ENCODE measurements at regions not wholly inside any gene's neighbourhood (a gene's known extent, or its start where the extent isn't known, plus 50 kb on each side); places are given as distances from the start of the nearest gene placed in this dataset.

- in situ Hi-C loops (cut with MboI; ENCODE audit: low pct_unique_long_range_greater_than_20kb in 2 of 9, low sequenced_read_pairs in 9 of 9, unreplicated experiment in 9 of 9): loop anchor here in 2 of 9 experiments (25.0 kb wide), 2 partner anchors 212 to 412 kb away; no protein-coding TSS in a partner anchor
- no peak for ATAC-seq (replicated peaks in 6 of 8)
These were observed 388.3 kb upstream of the IL12A start for GRCh38 chr3:159600291-159600690.

GRCh38 chr3:159604151-159604581 lies 384.5 kb upstream of the IL12A start:
- in situ Hi-C loops (cut with MboI; ENCODE audit: low pct_unique_long_range_greater_than_20kb in 2 of 9, low sequenced_read_pairs in 9 of 9, unreplicated experiment in 9 of 9): loop anchor here in 2 of 9 experiments (25.0 kb wide), 2 partner anchors 208 to 408 kb away; no protein-coding TSS in a partner anchor
- Histone ChIP-seq H3K4me1 (replicated peaks in 1 of 2) (no peaks in the 10 kb centered on the region), H3K4me3 (no peak overlapping the region), H3K27ac (no peak overlapping the region)
- WGBS, 10 experiments: 0 to 89% (median 28%) methylated on average over 1 to 5 of the region's 5 CpGs; no CpG with 5 or more reads in 3 of the 10 experiments
- peak in 2 of 8 experiments; percentile 34 to 55 for ATAC-seq (replicated peaks in 6 of 8)

More at GRCh38 chr3:159600291-159600690, 388.3 kb upstream of the IL12A start:
- Histone ChIP-seq H3K4me1 (replicated peaks in 1 of 2) (no peaks in the 10 kb centered on the region), H3K4me3 (no peak overlapping the region), H3K27ac (no peak overlapping the region)

GRCh38 chr3:159605101-159605500 lies 383.5 kb upstream of the IL12A start:
- H3K27ac ChIP-seq: no peak overlapping the region
- H3K4me3 ChIP-seq: no peak overlapping the region
- no peak for ATAC-seq (replicated peaks in 6 of 8)
- WGBS, 10 experiments: 56 to 96% (median 76%) methylated on average over 2 to 3 of the region's 3 CpGs; no CpG with 5 or more reads in 1 of the 10 experiments
- in situ Hi-C loops (cut with MboI; ENCODE audit: low pct_unique_long_range_greater_than_20kb in 2 of 9, low sequenced_read_pairs in 9 of 9, unreplicated experiment in 9 of 9): loop anchor here in 2 of 9 experiments (25.0 kb wide), 2 partner anchors 207 to 407 kb away; no protein-coding TSS in a partner anchor
- H3K4me1 ChIP-seq (replicated peaks in 1 of 2): no peaks in the 10 kb centered on the region

GRCh38 chr3:159605776-159606175 lies 382.9 kb upstream of the IL12A start:
- H3K4me3 ChIP-seq: no peak overlapping the region
- no peak for ATAC-seq (replicated peaks in 6 of 8)
- WGBS, 10 experiments: 58 to 100% (median 73%) methylated on average over 2 to 5 of the region's 5 CpGs; no CpG with 5 or more reads in 1 of the 10 experiments
- H3K4me1 ChIP-seq (replicated peaks in 1 of 2): no peaks in the 10 kb centered on the region
- in situ Hi-C loops (cut with MboI; ENCODE audit: low pct_unique_long_range_greater_than_20kb in 2 of 9, low sequenced_read_pairs in 9 of 9, unreplicated experiment in 9 of 9): loop anchor here in 2 of 9 experiments (25.0 kb wide), 2 partner anchors 207 to 407 kb away; no protein-coding TSS in a partner anchor
- H3K27ac ChIP-seq: no peak overlapping the region

- H3K4me1 ChIP-seq (replicated peaks in 1 of 2): no peaks in the 10 kb centered on the region
- H3K27ac ChIP-seq: no peak overlapping the region
- no peak overlapping the region for H3K4me3 ChIP-seq
- in situ Hi-C loops (cut with MboI; ENCODE audit: low pct_unique_long_range_greater_than_20kb in 2 of 9, low sequenced_read_pairs in 9 of 9, unreplicated experiment in 9 of 9): loop anchor here in 2 of 9 experiments (25.0 kb wide), 2 partner anchors 204 to 404 kb away; no protein-coding TSS in a partner anchor
- WGBS, 10 experiments: 80 to 81% (median 80%) methylated on average over 1 to 3 of the region's 3 CpGs; no CpG with 5 or more reads in 7 of the 10 experiments
- ATAC-seq (replicated peaks in 6 of 8): no peak
These were observed 380.8 kb upstream of the IL12A start for GRCh38 chr3:159607856-159608255.

- no peak for ATAC-seq (replicated peaks in 6 of 8)
These were observed 380.3 kb upstream of the IL12A start for GRCh38 chr3:159608311-159608710.

GRCh38 chr3:159609625-159610024 lies 379.0 kb upstream of the IL12A start:
- Histone ChIP-seq H3K27ac (no peak overlapping the region), H3K4me3 (no peak overlapping the region), H3K4me1 (replicated peaks in 1 of 2) (no peaks in the 10 kb centered on the region)
- in situ Hi-C loops (cut with MboI; ENCODE audit: low pct_unique_long_range_greater_than_20kb in 2 of 9, low sequenced_read_pairs in 9 of 9, unreplicated experiment in 9 of 9): loop anchor here in 3 of 9 experiments (10.0 to 25.0 kb wide), 3 partner anchors 195 to 403 kb away; no protein-coding TSS in a partner anchor
- WGBS, 10 experiments: 56 to 100% (median 86%) methylated on average over 4 to 7 of the region's 7 CpGs; no CpG with 5 or more reads in 2 of the 10 experiments
- no peak for ATAC-seq (replicated peaks in 6 of 8)

More at GRCh38 chr3:159608311-159608710, 380.3 kb upstream of the IL12A start:
- in situ Hi-C loops (cut with MboI; ENCODE audit: low pct_unique_long_range_greater_than_20kb in 2 of 9, low sequenced_read_pairs in 9 of 9, unreplicated experiment in 9 of 9): loop anchor here in 2 of 9 experiments (25.0 kb wide), 2 partner anchors 204 to 404 kb away; no protein-coding TSS in a partner anchor
- Histone ChIP-seq H3K4me1 (replicated peaks in 1 of 2) (no peaks in the 10 kb centered on the region), H3K4me3 (no peak overlapping the region), H3K27ac (no peak overlapping the region)
- WGBS, 10 experiments: 22 to 90% (median 75%) methylated on average over 1 to 3 of the region's 3 CpGs

- WGBS, 10 experiments: 0 to 93% (median 71%) methylated on average over 1 to 7 of the region's 7 CpGs; no CpG with 5 or more reads in 1 of the 10 experiments
- H3K4me1 ChIP-seq (replicated peaks in 1 of 2): peaks cover 0 to 14% of the 10 kb centered on the region in 2 donors
- no peak overlapping the region for H3K4me3 ChIP-seq
- H3K27ac ChIP-seq: no peak overlapping the region
- peak in 4 of 8 experiments; percentile 50 to 95 (median 84) for ATAC-seq (replicated peaks in 6 of 8)
- in situ Hi-C loops (cut with MboI; ENCODE audit: low pct_unique_long_range_greater_than_20kb in 2 of 9, low sequenced_read_pairs in 9 of 9, unreplicated experiment in 9 of 9): loop anchor here in 3 of 9 experiments (10.0 to 25.0 kb wide), 3 partner anchors 188 to 396 kb away; no protein-coding TSS in a partner anchor
These were observed 372.3 kb upstream of the IL12A start for GRCh38 chr3:159616234-159616825.

- no peak overlapping the region for H3K27ac ChIP-seq
- H3K4me3 ChIP-seq: no peak overlapping the region
- H3K4me1 ChIP-seq (replicated peaks in 1 of 2): peaks cover 0 to 14% of the 10 kb centered on the region in 2 donors
- in situ Hi-C loops (cut with MboI; ENCODE audit: low pct_unique_long_range_greater_than_20kb in 2 of 9, low sequenced_read_pairs in 9 of 9, unreplicated experiment in 9 of 9): loop anchor here in 3 of 9 experiments (10.0 to 25.0 kb wide), 3 partner anchors 185 to 393 kb away; no protein-coding TSS in a partner anchor
- 17 to 83% (median 35%) methylated on average over 1 to 3 of the region's 3 CpGs for WGBS, 10 experiments
- peak in 1 of 8 experiments; percentile 54 for ATAC-seq (replicated peaks in 6 of 8)
These were observed 369.2 kb upstream of the IL12A start for GRCh38 chr3:159619341-159619885.

- H3K4me1 ChIP-seq (replicated peaks in 1 of 2): peaks cover 0 to 14% of the 10 kb centered on the region in 2 donors
- no peak overlapping the region for H3K4me3 ChIP-seq
- ATAC-seq (replicated peaks in 6 of 8): peak in 1 of 8 experiments; percentile 42
- 0 to 100% (median 43%) methylated on average over 1 of the region's 1 CpG; no CpG with 5 or more reads in 1 of the 10 experiments for WGBS, 10 experiments
- H3K27ac ChIP-seq: no peak overlapping the region
- in situ Hi-C loops (cut with MboI; ENCODE audit: low pct_unique_long_range_greater_than_20kb in 2 of 9, low sequenced_read_pairs in 9 of 9, unreplicated experiment in 9 of 9): loop anchor here in 2 of 9 experiments (25.0 kb wide), 2 partner anchors 192 to 392 kb away; no protein-coding TSS in a partner anchor
These were observed 368.4 kb upstream of the IL12A start for GRCh38 chr3:159620281-159620680.

- H3K27ac ChIP-seq: no peak overlapping the region
- in situ Hi-C loops (cut with MboI; ENCODE audit: low pct_unique_long_range_greater_than_20kb in 2 of 9, low sequenced_read_pairs in 9 of 9, unreplicated experiment in 9 of 9): loop anchor here in 2 of 9 experiments (25.0 kb wide), 2 partner anchors 191 to 391 kb away; no protein-coding TSS in a partner anchor
- no peak overlapping the region for H3K4me3 ChIP-seq
- ATAC-seq (replicated peaks in 6 of 8): peak in 4 of 8 experiments; percentile 29 to 70 (median 58)
- WGBS, 10 experiments: 0 to 100% (median 90%) methylated on average over 1 to 4 of the region's 4 CpGs
- H3K4me1 ChIP-seq (replicated peaks in 1 of 2): peaks cover 0 to 14% of the 10 kb centered on the region in 2 donors
These were observed 367.8 kb upstream of the IL12A start for GRCh38 chr3:159620873-159621272.

GRCh38 chr3:159624616-159625015 lies 364.0 kb upstream of the IL12A start:
- no peaks in the 10 kb centered on the region for H3K4me1 ChIP-seq (replicated peaks in 1 of 2)
- in situ Hi-C loops (cut with MboI; ENCODE audit: low pct_unique_long_range_greater_than_20kb in 2 of 9, low sequenced_read_pairs in 9 of 9, unreplicated experiment in 9 of 9): loop anchor here in 2 of 9 experiments (25.0 kb wide), 2 partner anchors 188 to 388 kb away; no protein-coding TSS in a partner anchor
- no peak overlapping the region for H3K27ac ChIP-seq
- WGBS, 10 experiments: 20 to 100% (median 53%) methylated on average over 1 to 2 of the region's 2 CpGs; no CpG with 5 or more reads in 3 of the 10 experiments
- no peak overlapping the region for H3K4me3 ChIP-seq
- ATAC-seq (replicated peaks in 6 of 8): no peak

GRCh38 chr3:159625594-159625993 lies 363.0 kb upstream of the IL12A start:
- ATAC-seq (replicated peaks in 6 of 8): no peak
- in situ Hi-C loops (cut with MboI; ENCODE audit: low pct_unique_long_range_greater_than_20kb in 2 of 9, low sequenced_read_pairs in 9 of 9, unreplicated experiment in 9 of 9): no loop called here
- H3K4me3 ChIP-seq: no peak overlapping the region
- H3K27ac ChIP-seq: no peak overlapping the region
- WGBS, 10 experiments: 50 to 100% (median 93%) methylated on average over 1 to 4 of the region's 4 CpGs; no CpG with 5 or more reads in 2 of the 10 experiments
- H3K4me1 ChIP-seq (replicated peaks in 1 of 2): no peaks in the 10 kb centered on the region
